Activated CD8-positive, alpha-beta memory T cell treated with anti-CD3 and anti-CD28 coated beads, Interleukin-2, amount 10 ng/mL, durations not matched to agents 7 days and 5 days (primary cell): ENCODE measurements at regions not wholly inside any gene's neighbourhood (a gene's known extent, or its start where the extent isn't known, plus 50 kb on each side); places are given as distances from the start of the nearest gene placed in this dataset.

ENCODE experiments used
- ATAC-seq: fragments of 150-1000 bp; cut with Tn5 transposase; one replicate; pipeline ENCODE4 v1.10.0; 2021; ENCODE audit warnings: moderate library complexity
- CTCF ChIA-PET: fragments of 350-600 bp; sonication (Branson Sonifier 250); formaldehyde crosslinking; loops from one replicate; lab custom pipeline; 2021; ENCODE audit warnings: antibody characterized with exemption; lab: Charles Lee
- DNase-seq: peaks from one replicate; pipeline ENCODE4 v3.0.0-alpha.2; 2020
- H3K27ac Mint-ChIP-seq: one replicate; pipeline ENCODE4 v1.8.0; 2021; ENCODE audit warnings: mild to moderate bottlenecking, mixed read lengths
- H3K27me3 Mint-ChIP-seq: one replicate; pipeline ENCODE4 v1.8.0; 2021; ENCODE audit warnings: mixed read lengths
- H3K36me3 Mint-ChIP-seq: one replicate; pipeline ENCODE4 v1.8.0; 2021; ENCODE audit warnings: mild to moderate bottlenecking, mixed read lengths
- H3K4me1 Mint-ChIP-seq: one replicate; pipeline ENCODE4 v1.8.0; 2021; ENCODE audit warnings: mixed read lengths
- H3K4me3 Mint-ChIP-seq: one replicate; pipeline ENCODE4 v1.8.0; 2021; ENCODE audit warnings: mild to moderate bottlenecking, moderate library complexity, mixed read lengths
- H3K9me3 Mint-ChIP-seq: one replicate; pipeline ENCODE4 v1.8.0; 2022; ENCODE audit warnings: low read depth, mixed read lengths

DNA sequence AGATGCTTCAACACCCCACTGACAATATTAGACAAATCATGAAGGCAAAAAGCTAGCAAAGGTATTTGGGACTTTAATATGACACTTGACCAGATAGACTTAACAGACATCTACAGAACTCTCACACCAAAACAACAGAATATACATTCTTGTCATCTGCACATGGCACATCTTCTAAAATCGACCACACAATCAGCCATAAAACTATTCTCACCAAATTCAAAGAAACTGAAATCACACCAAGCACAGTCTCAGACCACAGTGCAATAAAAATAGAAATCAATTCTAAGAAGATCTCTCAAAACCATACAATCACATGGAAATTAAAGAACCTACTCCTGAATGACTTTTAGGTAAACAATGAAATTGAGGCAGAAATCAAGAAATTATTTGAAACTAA, 340.8 kb downstream of the PPP1R2C start:
- peaks cover 10% of the 10 kb centered on the region for H3K36me3 Mint-ChIP-seq
- no peak for DNase-seq
- CTCF ChIA-PET = no interaction called here
- ATAC-seq = no peak
- peaks cover 4% of the 10 kb centered on the region for H3K9me3 Mint-ChIP-seq
- no peaks in the 10 kb centered on the region for H3K27me3 Mint-ChIP-seq
- H3K4me1 Mint-ChIP-seq = peaks cover 22% of the 10 kb centered on the region
- no peak overlapping the region for H3K4me3 Mint-ChIP-seq
- H3K27ac Mint-ChIP-seq = no peak overlapping the region

GRCh38 chrX:42434458-42435166, 343.4 kb downstream of the PPP1R2C start:
- Mint-ChIP-seq H3K4me3 (no peak overlapping the region), H3K9me3 (peaks cover 4% of the 10 kb centered on the region), H3K27me3 (no peaks in the 10 kb centered on the region), H3K36me3 (peaks cover 11% of the 10 kb centered on the region), H3K4me1 (peaks cover 22% of the 10 kb centered on the region), H3K27ac (no peak overlapping the region)
- CTCF ChIA-PET = no interaction called here
- DNase-seq (no peak), ATAC-seq (no peak)

DNA sequence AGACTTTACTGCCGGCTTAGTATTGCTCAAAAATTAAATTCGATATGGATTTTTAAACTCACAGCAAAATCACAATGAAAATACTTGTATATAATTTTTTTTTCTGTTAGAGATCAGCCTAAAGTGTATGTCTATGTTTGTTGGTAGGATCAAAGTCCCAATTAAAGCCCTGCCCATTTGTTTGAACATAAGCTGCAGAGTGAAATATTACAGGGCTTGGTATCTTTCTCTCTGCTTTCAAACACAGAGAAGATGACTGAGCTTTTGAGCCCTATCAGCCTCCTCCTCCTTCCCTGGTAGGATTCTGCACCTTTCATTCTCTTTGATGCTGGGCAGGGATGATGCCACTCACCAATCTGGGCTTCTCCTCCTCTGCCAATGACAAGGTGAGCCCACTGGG, 345.4 kb downstream of the PPP1R2C start:
- no peaks in the 10 kb centered on the region for H3K27me3 Mint-ChIP-seq
- H3K4me3 Mint-ChIP-seq = no peak overlapping the region
- CTCF ChIA-PET = no interaction called here
- peaks cover 10% of the 10 kb centered on the region for H3K36me3 Mint-ChIP-seq
- H3K9me3 Mint-ChIP-seq = peaks cover 2% of the 10 kb centered on the region
- H3K27ac Mint-ChIP-seq = no peak overlapping the region
- no peak for DNase-seq
- ATAC-seq = no peak
- peaks cover 14% of the 10 kb centered on the region for H3K4me1 Mint-ChIP-seq

DNA sequence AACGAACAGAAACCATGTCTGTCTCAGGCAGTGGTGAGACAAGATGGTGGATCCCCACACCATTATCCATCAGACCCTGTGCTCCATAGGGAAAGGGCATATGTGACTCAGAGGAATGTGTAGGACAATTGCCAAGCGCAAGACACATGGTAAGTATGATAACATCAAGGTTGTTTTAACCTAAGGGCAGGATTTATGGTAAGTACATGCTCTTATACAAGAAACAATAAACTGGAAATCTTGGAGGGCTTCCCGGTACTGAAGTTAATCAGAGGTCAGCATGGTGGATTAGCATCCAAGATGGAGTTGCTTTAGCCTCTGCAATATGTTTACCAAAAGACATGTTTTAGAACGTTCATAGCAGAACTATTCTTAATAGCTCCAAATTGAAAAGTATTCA, 355.0 kb downstream of the PPP1R2C start:
- no peak for ATAC-seq

DNA sequence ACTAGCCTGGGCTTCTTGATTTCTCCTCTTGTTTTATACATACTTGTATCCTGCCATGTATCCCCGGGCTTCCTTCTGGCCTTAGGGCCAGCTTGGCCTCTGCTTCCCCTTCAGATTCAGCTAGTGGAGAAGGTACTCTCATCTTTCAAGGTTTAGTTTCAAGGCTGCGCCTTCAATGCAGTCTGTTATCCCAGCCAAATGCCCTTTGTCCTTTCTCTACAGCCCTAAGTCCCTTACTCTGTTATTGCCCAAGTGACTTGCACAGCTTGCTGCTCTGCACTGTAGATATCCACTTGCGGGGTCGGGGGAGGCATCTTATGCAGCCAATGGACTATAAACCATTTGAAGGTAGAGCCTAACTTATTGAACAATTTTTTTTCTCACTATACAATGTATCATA, 357.5 kb downstream of the PPP1R2C start:
- CTCF ChIA-PET = no interaction called here
- DNase-seq = no peak
- Mint-ChIP-seq H3K9me3 (no peaks in the 10 kb centered on the region), H3K4me3 (no peak overlapping the region), H3K36me3 (no peaks in the 10 kb centered on the region), H3K27ac (no peak overlapping the region), H3K4me1 (no peaks in the 10 kb centered on the region), H3K27me3 (no peaks in the 10 kb centered on the region)
- no peak for ATAC-seq

More for the DNA sequence above, 355.0 kb downstream of the PPP1R2C start:
- H3K36me3 Mint-ChIP-seq = no peaks in the 10 kb centered on the region
- no peaks in the 10 kb centered on the region for H3K27me3 Mint-ChIP-seq
- DNase-seq = no peak
- H3K4me1 Mint-ChIP-seq = no peaks in the 10 kb centered on the region
- CTCF ChIA-PET = no interaction called here
- H3K27ac Mint-ChIP-seq = no peak overlapping the region
- no peaks in the 10 kb centered on the region for H3K9me3 Mint-ChIP-seq
- no peak overlapping the region for H3K4me3 Mint-ChIP-seq

GRCh38 chrX:42415636-42416035, 362.3 kb downstream of the PPP1R2C start:
- no peaks in the 10 kb centered on the region for H3K4me1 Mint-ChIP-seq
- H3K27ac Mint-ChIP-seq = no peak overlapping the region
- no peak for ATAC-seq
- H3K9me3 Mint-ChIP-seq = peaks cover 6% of the 10 kb centered on the region
- peaks cover 8% of the 10 kb centered on the region for H3K36me3 Mint-ChIP-seq
- no peaks in the 10 kb centered on the region for H3K27me3 Mint-ChIP-seq
- no peak overlapping the region for H3K4me3 Mint-ChIP-seq
- CTCF ChIA-PET = no interaction called here
- DNase-seq = no peak

DNA sequence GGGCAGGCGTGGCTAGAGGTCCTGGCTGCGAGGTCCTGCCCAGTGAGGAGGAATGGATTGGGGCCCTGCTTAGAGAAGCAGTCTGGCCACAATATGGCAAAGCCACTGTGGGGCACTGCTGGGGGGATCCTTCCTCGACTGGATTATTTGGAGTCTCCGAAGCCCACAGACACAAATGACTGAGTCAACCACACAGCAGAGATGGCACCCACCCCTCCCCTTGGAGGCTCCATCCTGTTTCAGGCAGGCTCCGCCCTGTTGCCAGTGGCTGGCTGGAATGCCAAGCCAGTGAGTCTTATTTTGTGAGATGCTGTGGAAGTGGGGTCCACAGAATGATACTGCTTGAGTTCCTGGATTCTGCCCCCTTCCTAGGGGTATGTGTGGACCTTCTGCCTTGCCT, 363.9 kb downstream of the PPP1R2C start:
- CTCF ChIA-PET = no interaction called here
- Mint-ChIP-seq H3K9me3 (peaks cover 8% of the 10 kb centered on the region), H3K27me3 (no peaks in the 10 kb centered on the region), H3K4me1 (no peaks in the 10 kb centered on the region), H3K27ac (no peak overlapping the region), H3K36me3 (peaks cover 8% of the 10 kb centered on the region), H3K4me3 (no peak overlapping the region)
- ATAC-seq = no peak
- DNase-seq = no peak

DNA sequence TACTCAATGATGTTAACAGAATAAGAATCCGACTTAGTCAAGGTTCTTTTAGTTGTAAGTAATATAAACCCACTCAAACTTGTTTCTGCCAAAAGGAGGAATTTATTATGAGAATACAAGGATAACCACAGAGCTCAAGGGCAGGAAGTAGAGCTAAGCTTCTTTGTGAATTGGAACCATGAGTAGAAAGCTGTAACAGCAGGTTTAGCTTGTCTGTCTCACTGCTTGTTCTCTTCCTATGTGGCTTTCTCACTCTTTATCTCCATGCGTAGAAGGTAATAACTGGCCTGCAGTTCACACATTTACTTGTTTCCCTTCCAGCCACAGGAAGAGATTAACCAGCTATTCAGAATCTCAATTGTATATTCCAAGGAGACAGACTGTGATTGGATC, 378.3 kb downstream of the PPP1R2C start:
- Mint-ChIP-seq H3K4me1 (peaks cover 14% of the 10 kb centered on the region), H3K36me3 (peaks cover 5% of the 10 kb centered on the region), H3K9me3 (peaks cover 4% of the 10 kb centered on the region), H3K27me3 (no peaks in the 10 kb centered on the region), H3K4me3 (no peak overlapping the region), H3K27ac (peak overlapping the region; percentile 21)
- CTCF ChIA-PET = no interaction called here
- DNase-seq (no peak), ATAC-seq (no peak)

- Mint-ChIP-seq H3K27ac (peak overlapping the region; percentile 21), H3K4me1 (peaks cover 14% of the 10 kb centered on the region), H3K9me3 (peaks cover 4% of the 10 kb centered on the region), H3K36me3 (peaks cover 4% of the 10 kb centered on the region), H3K27me3 (no peaks in the 10 kb centered on the region), H3K4me3 (no peak overlapping the region)
- ATAC-seq (no peak), DNase-seq (no peak)
- CTCF ChIA-PET = no interaction called here
Measured at GRCh38 chrX:42398967-42399631, 378.9 kb downstream of the PPP1R2C start.

- H3K36me3 Mint-ChIP-seq = peaks cover 4% of the 10 kb centered on the region
- ATAC-seq (no peak), DNase-seq (no peak)
- H3K27ac Mint-ChIP-seq = no peak overlapping the region
- H3K27me3 Mint-ChIP-seq = no peaks in the 10 kb centered on the region
- H3K4me3 Mint-ChIP-seq = no peak overlapping the region
- CTCF ChIA-PET = no interaction called here
- peaks cover 4% of the 10 kb centered on the region for H3K9me3 Mint-ChIP-seq
- peaks cover 14% of the 10 kb centered on the region for H3K4me1 Mint-ChIP-seq
Measured at GRCh38 chrX:42396136-42396535, 381.8 kb downstream of the PPP1R2C start.

GRCh38 chrX:42392846-42393245, 385.1 kb downstream of the PPP1R2C start:
- CTCF ChIA-PET = no interaction called here
- H3K36me3 Mint-ChIP-seq = peaks cover 4% of the 10 kb centered on the region
- no peaks in the 10 kb centered on the region for H3K4me1 Mint-ChIP-seq
- ATAC-seq (no peak), DNase-seq (no peak)
- no peak overlapping the region for H3K4me3 Mint-ChIP-seq
- peaks cover 4% of the 10 kb centered on the region for H3K9me3 Mint-ChIP-seq
- H3K27me3 Mint-ChIP-seq = no peaks in the 10 kb centered on the region
- no peak overlapping the region for H3K27ac Mint-ChIP-seq

DNA sequence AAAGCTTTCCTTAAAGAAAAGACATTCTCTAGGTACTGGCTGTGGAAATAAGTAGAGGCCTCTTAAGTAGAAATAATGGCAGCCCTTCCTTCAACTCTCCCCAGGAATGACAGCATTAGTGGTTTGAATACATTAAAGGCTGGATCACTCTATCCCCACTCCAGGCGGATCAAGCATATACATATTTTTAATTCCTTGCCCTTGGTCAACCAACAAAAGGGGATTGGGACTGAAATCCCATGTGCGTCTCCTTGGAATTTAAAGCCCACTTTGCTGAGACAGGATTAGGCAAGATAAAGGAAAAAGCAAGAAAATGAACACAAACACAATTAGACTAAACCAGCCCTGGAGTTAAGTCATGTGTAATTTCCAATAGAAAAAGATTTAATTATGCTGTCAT, 391.3 kb downstream of the PPP1R2C start:
- Mint-ChIP-seq H3K4me3 (no peak overlapping the region), H3K27ac (no peak overlapping the region), H3K4me1 (no peaks in the 10 kb centered on the region), H3K36me3 (no peaks in the 10 kb centered on the region), H3K9me3 (no peaks in the 10 kb centered on the region), H3K27me3 (no peaks in the 10 kb centered on the region)
- CTCF ChIA-PET = no interaction called here
- no peak for ATAC-seq
- no peak for DNase-seq

- Mint-ChIP-seq H3K9me3 (no peaks in the 10 kb centered on the region), H3K27me3 (no peaks in the 10 kb centered on the region), H3K36me3 (no peaks in the 10 kb centered on the region), H3K4me1 (no peaks in the 10 kb centered on the region), H3K27ac (no peak overlapping the region), H3K4me3 (no peak overlapping the region)
- DNase-seq = no peak
- ATAC-seq = no peak
- CTCF ChIA-PET = no interaction called here
Measured at GRCh38 chrX:42385730-42386129, 392.2 kb downstream of the PPP1R2C start.

DNA sequence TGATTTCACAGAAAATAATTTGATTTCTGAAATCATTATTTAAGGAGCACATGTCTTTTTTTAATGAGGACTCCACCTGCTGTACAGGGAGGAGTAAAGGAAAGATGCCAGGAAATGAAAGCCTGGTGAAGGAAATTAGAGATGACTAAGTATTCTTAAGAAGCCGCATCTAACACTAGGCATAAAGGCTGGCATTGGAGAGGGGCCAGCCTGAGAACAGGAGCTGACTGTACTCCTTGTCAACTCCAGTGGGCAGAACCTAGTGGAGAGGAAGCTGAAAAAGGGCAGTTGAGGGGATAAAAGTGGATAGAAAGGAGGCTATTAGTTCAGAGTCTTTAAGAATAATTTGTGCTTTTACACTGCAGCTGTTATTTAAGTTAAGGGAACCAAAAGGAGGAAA, 393.0 kb downstream of the PPP1R2C start:
- Mint-ChIP-seq H3K27me3 (peaks cover under 1% of the 10 kb centered on the region), H3K9me3 (no peaks in the 10 kb centered on the region), H3K4me3 (no peak overlapping the region), H3K4me1 (no peaks in the 10 kb centered on the region), H3K27ac (no peak overlapping the region), H3K36me3 (peaks cover under 1% of the 10 kb centered on the region)
- CTCF ChIA-PET = no interaction called here
- DNase-seq (no peak), ATAC-seq (no peak)
